ENCODE measurements at regions not wholly inside any gene's neighbourhood (a gene's known extent, or its start where the extent isn't known, plus 50 kb on each side); places are given as distances from the start of the nearest gene placed in this dataset.

GRCh38 chr12:78519422-78519821 lies 345.2 kb upstream of the SYT1 start:
- Histone ChIP-seq H3K36me3 (ENCODE audit: control insufficient read depth, insufficient read depth, low read length) (no peaks in the 10 kb centered on the region), H2AFZ (no peak overlapping the region), H3K27me3 (ENCODE audit: control insufficient read depth, insufficient read depth, low read length) (no peaks in the 10 kb centered on the region), H3K9ac (no peak overlapping the region), H3K27ac (no peak overlapping the region), H3K79me2 (no peaks in the 10 kb centered on the region), H3K4me2 (ENCODE audit: low read length) (no peak overlapping the region), H3K9me3 (ENCODE audit: control insufficient read depth, low read length) (no peaks in the 10 kb centered on the region), H3K4me1 (no peaks in the 10 kb centered on the region), H3K4me3 (ENCODE audit: low read depth, low read length) (no peak overlapping the region)
- no peak for TF ChIP-seq CTCF (IDR thresholded peaks at IDR 0.05)

GRCh38 chr12:78530100-78530765 lies 334.3 kb upstream of the SYT1 start:
- no peak overlapping the region for H3K27ac ChIP-seq
- no peak overlapping the region for H3K9ac ChIP-seq
- no peak overlapping the region for H2AFZ ChIP-seq
- H3K36me3 ChIP-seq (ENCODE audit: control insufficient read depth, insufficient read depth, low read length) = no peaks in the 10 kb centered on the region
- no peak for TF ChIP-seq CTCF (IDR thresholded peaks at IDR 0.05)
- H3K79me2 ChIP-seq = no peaks in the 10 kb centered on the region
- H3K9me3 ChIP-seq (ENCODE audit: control insufficient read depth, low read length) = no peaks in the 10 kb centered on the region
- no peaks in the 10 kb centered on the region for H3K27me3 ChIP-seq (ENCODE audit: control insufficient read depth, insufficient read depth, low read length)
- H3K4me3 ChIP-seq (ENCODE audit: low read depth, low read length) = no peak overlapping the region
- no peaks in the 10 kb centered on the region for H3K4me1 ChIP-seq
- no peak overlapping the region for H3K4me2 ChIP-seq (ENCODE audit: low read length)

- H3K79me2 ChIP-seq = no peaks in the 10 kb centered on the region
- no peak for TF ChIP-seq CTCF (IDR thresholded peaks at IDR 0.05)
- no peak overlapping the region for H3K9ac ChIP-seq
- H3K4me2 ChIP-seq (ENCODE audit: low read length) = no peak overlapping the region
- no peaks in the 10 kb centered on the region for H3K4me1 ChIP-seq
- no peaks in the 10 kb centered on the region for H3K27me3 ChIP-seq (ENCODE audit: control insufficient read depth, insufficient read depth, low read length)
- H3K9me3 ChIP-seq (ENCODE audit: control insufficient read depth, low read length) = no peaks in the 10 kb centered on the region
- H3K4me3 ChIP-seq (ENCODE audit: low read depth, low read length) = no peak overlapping the region
- no peaks in the 10 kb centered on the region for H3K36me3 ChIP-seq (ENCODE audit: control insufficient read depth, insufficient read depth, low read length)
- H3K27ac ChIP-seq = no peak overlapping the region
- no peak overlapping the region for H2AFZ ChIP-seq
These were observed 332.6 kb upstream of the SYT1 start for GRCh38 chr12:78531831-78532458.

GRCh38 chr12:78534311-78534710 lies 330.3 kb upstream of the SYT1 start:
- Histone ChIP-seq H3K36me3 (ENCODE audit: control insufficient read depth, insufficient read depth, low read length) (no peaks in the 10 kb centered on the region), H3K27me3 (ENCODE audit: control insufficient read depth, insufficient read depth, low read length) (no peaks in the 10 kb centered on the region), H3K9ac (no peak overlapping the region), H2AFZ (no peak overlapping the region), H3K27ac (no peak overlapping the region), H3K4me1 (no peaks in the 10 kb centered on the region), H3K9me3 (ENCODE audit: control insufficient read depth, low read length) (no peaks in the 10 kb centered on the region), H3K4me3 (ENCODE audit: low read depth, low read length) (no peak overlapping the region), H3K79me2 (no peaks in the 10 kb centered on the region), H3K4me2 (ENCODE audit: low read length) (no peak overlapping the region)
- TF ChIP-seq CTCF (IDR thresholded peaks at IDR 0.05) = no peak

Measured in parathyroid adenoma (tissue), 2 donors.